ENCODE measurements at regions not wholly inside any gene's neighbourhood (a gene's known extent, or its start where the extent isn't known, plus 50 kb on each side); places are given as distances from the start of the nearest gene placed in this dataset.

- TF ChIP-seq CTCF (optimal IDR thresholded peaks at IDR 0.05 in 1 of 3, IDR thresholded peaks at IDR 0.05 in 1 of 3, conservative IDR thresholded peaks at IDR 0.05 in 1 of 3; ENCODE audit: extremely low read depth in 1 of 3, insufficient read depth in 2 of 3, low read length in 3 of 3) (no peak), EZH2 (IDR thresholded peaks at IDR 0.05; ENCODE audit: low read length) (no peak)
Measured at GRCh38 chr5:54679686-54680085, 162.1 kb downstream of the SNX18 start.

Data from keratinocyte (primary cell).